ENCODE measurements at regions not wholly inside any gene's neighbourhood (a gene's known extent, or its start where the extent isn't known, plus 50 kb on each side); places are given as distances from the start of the nearest gene placed in this dataset.

DNA sequence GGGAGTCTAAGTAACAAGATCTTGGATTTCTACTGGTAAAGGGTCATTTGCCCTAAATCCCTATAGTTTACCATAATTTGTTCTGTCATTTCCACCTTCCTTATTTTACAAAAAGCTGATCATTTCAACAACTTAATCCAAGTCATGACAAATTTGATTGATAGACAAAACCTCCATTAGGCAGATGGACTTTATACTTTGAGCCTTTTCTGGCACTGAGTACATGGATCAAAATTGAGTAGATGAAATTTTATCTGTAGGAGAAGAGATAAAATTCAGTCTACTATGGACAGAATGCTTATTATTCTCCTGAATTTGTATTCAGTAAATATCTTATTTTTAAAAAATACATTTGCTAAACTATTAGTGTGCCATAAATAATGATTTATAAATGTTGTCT is 62.6 kb upstream of the NRIP1 start:
- no peak for TF ChIP-seq POLR2A (IDR thresholded peaks at IDR 0.05; ENCODE audit: low read length)
- TF ChIP-seq GATA1 (IDR thresholded peaks at IDR 0.05; ENCODE audit: low read depth, low read length): no peak

Data from erythroblast (primary cell).